H1 (cell line): ENCODE measurements at regions not wholly inside any gene's neighbourhood (a gene's known extent, or its start where the extent isn't known, plus 50 kb on each side); places are given as distances from the start of the nearest gene placed in this dataset.

Experiments
- BCL11A ChIP-seq, 2 experiments: IDR thresholded peaks; one replicate each; pipeline ENCODE4 v1.6.1; 2011; ENCODE audit warnings: low read depth in 2 of 2, low read length in 2 of 2, mild to moderate bottlenecking in 2 of 2
- TF ChIP-seq, protein P1 (sequence below): fragments of 300-600 bp; sonication (generic); IDR thresholded peaks from 2 replicates; pipeline ENCODE4 v1.7.1; 2012; ENCODE audit warnings: low read length, moderate library complexity, mild to moderate bottlenecking, inconsistent platforms; ENCODE audit not compliant: insufficient replicate concordance

DNA sequence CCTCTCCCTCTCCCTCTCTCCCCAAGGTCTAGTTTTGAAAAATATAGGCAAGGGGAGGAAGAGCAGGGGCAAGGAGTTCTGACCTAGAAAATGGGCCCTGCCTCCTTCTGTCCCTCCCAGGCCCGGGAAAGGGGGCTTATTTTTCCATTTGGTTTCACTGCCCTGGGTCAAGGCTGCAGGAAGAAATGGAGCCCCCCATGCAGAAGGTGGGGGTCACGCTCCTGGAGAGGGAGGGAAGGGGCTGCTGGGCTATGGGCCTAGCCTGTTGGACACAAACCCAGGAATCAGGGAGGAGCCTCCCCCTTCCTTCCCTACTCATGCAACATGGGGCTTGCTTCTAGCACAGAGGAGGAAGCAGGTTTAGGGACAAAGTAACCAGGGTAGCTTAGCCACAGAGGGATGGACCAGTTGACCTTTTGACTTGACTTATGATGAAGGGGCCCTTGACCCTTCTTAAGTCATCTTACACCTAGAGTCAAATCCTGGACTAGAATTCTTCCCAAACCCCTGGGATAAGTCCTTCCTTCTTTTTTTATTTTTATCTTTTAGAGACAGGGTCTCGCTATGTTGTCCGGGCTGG lies 70.4 kb upstream of the SSBP3 start (continued):
- TF ChIP-seq, protein P1, sequence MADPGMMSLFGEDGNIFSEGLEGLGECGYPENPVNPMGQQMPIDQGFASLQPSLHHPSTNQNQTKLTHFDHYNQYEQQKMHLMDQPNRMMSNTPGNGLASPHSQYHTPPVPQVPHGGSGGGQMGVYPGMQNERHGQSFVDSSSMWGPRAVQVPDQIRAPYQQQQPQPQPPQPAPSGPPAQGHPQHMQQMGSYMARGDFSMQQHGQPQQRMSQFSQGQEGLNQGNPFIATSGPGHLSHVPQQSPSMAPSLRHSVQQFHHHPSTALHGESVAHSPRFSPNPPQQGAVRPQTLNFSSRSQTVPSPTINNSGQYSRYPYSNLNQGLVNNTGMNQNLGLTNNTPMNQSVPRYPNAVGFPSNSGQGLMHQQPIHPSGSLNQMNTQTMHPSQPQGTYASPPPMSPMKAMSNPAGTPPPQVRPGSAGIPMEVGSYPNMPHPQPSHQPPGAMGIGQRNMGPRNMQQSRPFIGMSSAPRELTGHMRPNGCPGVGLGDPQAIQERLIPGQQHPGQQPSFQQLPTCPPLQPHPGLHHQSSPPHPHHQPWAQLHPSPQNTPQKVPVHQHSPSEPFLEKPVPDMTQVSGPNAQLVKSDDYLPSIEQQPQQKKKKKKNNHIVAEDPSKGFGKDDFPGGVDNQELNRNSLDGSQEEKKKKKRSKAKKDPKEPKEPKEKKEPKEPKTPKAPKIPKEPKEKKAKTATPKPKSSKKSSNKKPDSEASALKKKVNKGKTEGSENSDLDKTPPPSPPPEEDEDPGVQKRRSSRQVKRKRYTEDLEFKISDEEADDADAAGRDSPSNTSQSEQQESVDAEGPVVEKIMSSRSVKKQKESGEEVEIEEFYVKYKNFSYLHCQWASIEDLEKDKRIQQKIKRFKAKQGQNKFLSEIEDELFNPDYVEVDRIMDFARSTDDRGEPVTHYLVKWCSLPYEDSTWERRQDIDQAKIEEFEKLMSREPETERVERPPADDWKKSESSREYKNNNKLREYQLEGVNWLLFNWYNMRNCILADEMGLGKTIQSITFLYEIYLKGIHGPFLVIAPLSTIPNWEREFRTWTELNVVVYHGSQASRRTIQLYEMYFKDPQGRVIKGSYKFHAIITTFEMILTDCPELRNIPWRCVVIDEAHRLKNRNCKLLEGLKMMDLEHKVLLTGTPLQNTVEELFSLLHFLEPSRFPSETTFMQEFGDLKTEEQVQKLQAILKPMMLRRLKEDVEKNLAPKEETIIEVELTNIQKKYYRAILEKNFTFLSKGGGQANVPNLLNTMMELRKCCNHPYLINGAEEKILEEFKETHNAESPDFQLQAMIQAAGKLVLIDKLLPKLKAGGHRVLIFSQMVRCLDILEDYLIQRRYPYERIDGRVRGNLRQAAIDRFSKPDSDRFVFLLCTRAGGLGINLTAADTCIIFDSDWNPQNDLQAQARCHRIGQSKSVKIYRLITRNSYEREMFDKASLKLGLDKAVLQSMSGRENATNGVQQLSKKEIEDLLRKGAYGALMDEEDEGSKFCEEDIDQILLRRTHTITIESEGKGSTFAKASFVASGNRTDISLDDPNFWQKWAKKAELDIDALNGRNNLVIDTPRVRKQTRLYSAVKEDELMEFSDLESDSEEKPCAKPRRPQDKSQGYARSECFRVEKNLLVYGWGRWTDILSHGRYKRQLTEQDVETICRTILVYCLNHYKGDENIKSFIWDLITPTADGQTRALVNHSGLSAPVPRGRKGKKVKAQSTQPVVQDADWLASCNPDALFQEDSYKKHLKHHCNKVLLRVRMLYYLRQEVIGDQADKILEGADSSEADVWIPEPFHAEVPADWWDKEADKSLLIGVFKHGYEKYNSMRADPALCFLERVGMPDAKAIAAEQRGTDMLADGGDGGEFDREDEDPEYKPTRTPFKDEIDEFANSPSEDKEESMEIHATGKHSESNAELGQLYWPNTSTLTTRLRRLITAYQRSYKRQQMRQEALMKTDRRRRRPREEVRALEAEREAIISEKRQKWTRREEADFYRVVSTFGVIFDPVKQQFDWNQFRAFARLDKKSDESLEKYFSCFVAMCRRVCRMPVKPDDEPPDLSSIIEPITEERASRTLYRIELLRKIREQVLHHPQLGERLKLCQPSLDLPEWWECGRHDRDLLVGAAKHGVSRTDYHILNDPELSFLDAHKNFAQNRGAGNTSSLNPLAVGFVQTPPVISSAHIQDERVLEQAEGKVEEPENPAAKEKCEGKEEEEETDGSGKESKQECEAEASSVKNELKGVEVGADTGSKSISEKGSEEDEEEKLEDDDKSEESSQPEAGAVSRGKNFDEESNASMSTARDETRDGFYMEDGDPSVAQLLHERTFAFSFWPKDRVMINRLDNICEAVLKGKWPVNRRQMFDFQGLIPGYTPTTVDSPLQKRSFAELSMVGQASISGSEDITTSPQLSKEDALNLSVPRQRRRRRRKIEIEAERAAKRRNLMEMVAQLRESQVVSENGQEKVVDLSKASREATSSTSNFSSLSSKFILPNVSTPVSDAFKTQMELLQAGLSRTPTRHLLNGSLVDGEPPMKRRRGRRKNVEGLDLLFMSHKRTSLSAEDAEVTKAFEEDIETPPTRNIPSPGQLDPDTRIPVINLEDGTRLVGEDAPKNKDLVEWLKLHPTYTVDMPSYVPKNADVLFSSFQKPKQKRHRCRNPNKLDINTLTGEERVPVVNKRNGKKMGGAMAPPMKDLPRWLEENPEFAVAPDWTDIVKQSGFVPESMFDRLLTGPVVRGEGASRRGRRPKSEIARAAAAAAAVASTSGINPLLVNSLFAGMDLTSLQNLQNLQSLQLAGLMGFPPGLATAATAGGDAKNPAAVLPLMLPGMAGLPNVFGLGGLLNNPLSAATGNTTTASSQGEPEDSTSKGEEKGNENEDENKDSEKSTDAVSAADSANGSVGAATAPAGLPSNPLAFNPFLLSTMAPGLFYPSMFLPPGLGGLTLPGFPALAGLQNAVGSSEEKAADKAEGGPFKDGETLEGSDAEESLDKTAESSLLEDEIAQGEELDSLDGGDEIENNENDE, result no peak
- no peak for TF ChIP-seq BCL11A (IDR thresholded peaks at IDR 0.05; ENCODE audit: low read depth in 2 of 2, low read length in 2 of 2)
